ENCODE measurements at regions not wholly inside any gene's neighbourhood (a gene's known extent, or its start where the extent isn't known, plus 50 kb on each side); places are given as distances from the start of the nearest gene placed in this dataset.

DNA sequence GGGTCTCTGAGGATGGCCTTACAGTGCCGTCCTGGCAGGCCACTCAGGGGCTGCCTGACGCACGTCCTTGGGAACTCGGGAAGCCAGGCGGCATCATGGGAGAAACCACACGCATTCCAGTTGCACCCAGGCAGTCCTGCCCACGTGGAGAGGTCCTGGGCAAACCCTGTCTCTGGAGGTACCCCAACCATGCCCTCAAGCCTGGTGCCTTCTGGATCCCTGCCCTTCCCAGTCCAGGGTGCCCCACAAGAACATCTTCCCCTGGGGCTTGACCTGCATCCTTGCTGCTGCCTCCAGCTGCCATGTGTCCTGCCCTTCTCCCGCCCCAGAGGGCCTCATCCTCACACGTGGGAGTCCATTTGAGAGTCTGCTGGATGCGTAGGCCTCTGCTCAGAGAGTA, 200.3 kb upstream of the PPP2R2D start:
- TF ChIP-seq, protein P1, sequence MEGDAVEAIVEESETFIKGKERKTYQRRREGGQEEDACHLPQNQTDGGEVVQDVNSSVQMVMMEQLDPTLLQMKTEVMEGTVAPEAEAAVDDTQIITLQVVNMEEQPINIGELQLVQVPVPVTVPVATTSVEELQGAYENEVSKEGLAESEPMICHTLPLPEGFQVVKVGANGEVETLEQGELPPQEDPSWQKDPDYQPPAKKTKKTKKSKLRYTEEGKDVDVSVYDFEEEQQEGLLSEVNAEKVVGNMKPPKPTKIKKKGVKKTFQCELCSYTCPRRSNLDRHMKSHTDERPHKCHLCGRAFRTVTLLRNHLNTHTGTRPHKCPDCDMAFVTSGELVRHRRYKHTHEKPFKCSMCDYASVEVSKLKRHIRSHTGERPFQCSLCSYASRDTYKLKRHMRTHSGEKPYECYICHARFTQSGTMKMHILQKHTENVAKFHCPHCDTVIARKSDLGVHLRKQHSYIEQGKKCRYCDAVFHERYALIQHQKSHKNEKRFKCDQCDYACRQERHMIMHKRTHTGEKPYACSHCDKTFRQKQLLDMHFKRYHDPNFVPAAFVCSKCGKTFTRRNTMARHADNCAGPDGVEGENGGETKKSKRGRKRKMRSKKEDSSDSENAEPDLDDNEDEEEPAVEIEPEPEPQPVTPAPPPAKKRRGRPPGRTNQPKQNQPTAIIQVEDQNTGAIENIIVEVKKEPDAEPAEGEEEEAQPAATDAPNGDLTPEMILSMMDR (IDR thresholded peaks at IDR 0.05): no peak
- TF ChIP-seq POLR2A (IDR thresholded peaks at IDR 0.05) (no peak), POLR2AphosphoS5 (IDR thresholded peaks at IDR 0.05) (no peak)
